ENCODE measurements at regions not wholly inside any gene's neighbourhood (a gene's known extent, or its start where the extent isn't known, plus 50 kb on each side); places are given as distances from the start of the nearest gene placed in this dataset.

- TF ChIP-seq CTCF (IDR thresholded peaks at IDR 0.05): no peak
Measured at GRCh38 chr3:150110097-150110496, 139.4 kb upstream of the PFN2 start.

DNA sequence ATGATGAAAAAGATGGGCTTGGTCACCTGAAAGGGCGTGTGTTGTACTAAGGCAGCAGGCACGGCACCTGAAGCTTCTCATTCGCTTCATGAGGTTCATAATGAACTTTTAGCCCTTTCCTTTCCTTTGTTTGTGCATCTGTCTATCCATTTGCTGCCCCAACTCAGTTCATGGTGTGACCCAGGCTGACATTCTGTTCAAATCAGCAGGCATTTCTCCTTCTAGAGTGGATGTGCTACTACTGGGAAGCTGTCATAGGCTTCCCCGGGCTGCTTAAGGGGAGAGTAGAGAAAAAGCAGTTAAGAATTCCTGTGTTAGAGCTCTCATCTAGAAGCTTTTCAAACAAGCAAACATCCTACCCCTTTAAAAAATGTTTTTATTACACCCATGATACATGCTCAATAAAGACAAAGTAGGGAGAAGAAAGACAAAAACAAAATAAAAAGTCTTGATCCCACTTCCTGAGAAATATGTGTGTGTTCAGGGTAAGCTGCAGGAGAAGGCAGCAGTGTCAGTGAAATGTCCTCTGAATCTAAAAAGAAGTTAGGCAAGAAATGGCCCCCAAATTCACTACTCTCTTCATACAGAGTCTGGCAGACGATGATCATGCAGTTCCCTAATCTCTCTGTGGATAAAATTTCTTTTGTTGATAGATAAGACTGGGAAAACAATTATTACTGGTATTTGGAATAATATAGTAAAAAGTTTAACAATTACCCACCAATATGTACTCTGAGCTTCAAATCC, 136.9 kb upstream of the PFN2 start:
- TF ChIP-seq CTCF (IDR thresholded peaks at IDR 0.05): no peak

DNA sequence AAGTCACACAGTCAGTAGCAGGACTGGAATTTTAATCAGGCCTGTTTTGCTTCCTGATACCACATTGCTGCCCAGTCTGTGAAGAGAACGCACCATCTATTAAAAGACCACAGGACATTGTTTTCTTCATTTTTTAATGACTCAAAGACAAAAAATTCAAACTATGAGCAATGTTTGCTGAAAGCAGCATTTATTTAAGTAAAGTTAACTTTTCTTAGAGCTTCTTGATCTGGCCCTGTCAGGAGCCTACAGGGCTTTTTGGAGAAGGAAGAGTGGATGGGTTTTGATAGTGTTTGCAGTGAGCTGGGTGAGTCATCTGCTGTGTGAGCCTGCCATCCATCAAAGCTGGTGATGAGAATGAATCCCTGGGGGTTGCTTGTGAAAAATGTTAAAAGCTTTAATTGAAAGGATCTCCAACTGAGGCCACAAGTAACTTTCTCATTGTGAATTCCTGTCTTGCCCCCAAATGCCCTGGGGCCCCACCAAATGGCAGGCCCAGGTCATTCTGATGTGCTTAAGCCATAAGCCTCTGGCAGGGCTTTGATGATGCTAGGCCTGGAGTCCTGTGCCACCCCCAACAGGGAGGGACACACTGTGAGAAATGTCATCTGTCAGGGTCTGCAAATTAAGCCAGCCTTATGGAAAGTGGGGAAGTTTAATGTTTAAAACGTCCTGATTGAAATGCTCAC, 136.2 kb upstream of the PFN2 start:
- TF ChIP-seq CTCF (IDR thresholded peaks at IDR 0.05): no peak

DNA sequence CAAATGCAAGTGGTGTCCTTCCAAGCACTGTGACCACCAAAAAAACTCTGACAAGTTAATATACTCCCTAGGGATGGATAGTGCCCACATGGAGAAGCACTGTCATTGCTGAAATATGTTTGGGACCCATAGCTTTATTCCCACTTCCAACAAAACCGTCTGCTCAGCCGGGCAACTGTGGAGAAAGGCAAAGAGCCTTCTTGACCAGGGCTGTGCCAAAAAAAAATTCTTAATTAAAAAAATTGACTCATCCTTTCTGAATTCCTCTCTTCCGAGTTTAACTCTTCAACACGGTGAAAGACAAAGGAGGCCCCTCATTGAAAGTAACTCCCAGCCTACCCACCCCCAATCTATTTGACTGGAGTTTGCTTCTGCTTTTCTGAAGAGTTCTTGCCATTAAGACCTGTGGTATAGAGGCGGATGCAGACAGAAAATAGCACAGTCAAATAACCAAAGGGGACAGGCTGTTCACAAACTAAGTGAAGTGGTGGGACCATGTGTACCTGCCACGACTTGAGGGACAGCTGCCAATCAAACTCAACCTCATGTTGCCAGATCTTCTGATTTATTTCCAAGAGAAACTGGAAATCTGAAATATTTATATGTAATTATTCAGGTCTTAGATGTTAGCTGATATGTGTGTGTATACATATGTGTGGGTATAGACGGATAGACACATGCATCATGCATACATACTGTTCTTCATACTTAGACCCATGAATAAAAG, 135.4 kb upstream of the PFN2 start:
- TF ChIP-seq CTCF (IDR thresholded peaks at IDR 0.05): no peak

- no peak for TF ChIP-seq CTCF (IDR thresholded peaks at IDR 0.05)
Measured at GRCh38 chr3:150105025-150105424, 134.3 kb upstream of the PFN2 start.

DNA sequence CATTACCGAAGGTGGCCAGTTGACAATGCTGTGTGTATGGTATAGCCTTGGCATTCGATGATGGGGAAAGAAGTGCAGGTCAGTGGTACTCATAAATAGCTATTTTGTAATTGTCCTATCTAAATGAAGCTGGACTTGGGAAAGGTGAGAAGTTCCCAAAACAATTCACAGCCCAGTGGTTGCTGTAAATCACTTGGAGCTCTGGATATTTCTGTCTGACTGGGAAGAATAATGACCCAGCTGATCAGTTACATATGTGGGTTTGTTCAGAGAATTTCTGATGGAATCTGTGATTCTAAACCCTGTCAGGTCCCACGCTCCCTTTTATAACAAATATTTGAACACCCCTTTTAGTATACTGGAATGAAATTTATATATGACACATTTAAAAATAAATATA, 133.9 kb upstream of the PFN2 start:
- no peak for TF ChIP-seq CTCF (IDR thresholded peaks at IDR 0.05)

DNA sequence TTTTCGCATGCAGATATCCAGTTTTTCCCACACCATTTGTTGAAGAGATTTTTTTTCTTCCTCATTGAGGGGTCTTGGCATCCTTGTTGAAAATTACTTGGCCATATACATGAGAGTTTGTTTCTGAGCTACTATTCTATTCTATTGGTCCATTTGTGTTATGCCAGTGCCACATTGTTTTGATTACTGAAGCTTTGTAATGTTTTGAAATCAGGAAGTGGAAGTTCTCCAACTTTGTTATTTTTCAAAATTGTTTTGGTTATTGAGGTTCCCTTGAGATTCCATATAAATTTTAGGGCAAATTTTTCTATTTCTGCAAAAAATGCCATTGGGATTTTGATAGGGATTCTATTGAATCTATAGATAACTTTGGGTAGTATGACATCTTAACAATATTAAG, 130.3 kb upstream of the PFN2 start:
- no peak for TF ChIP-seq CTCF (IDR thresholded peaks at IDR 0.05)

Measured in LNCAP (cell line).